ENCODE measurements at regions not wholly inside any gene's neighbourhood (a gene's known extent, or its start where the extent isn't known, plus 50 kb on each side); places are given as distances from the start of the nearest gene placed in this dataset.
A peak's percentile ranks its signal among the peaks of the same experiment; 100 is the strongest.
"Not testable (repeated sequence)": the region's sequence is repeated elsewhere in the genome, so short reads cannot be mapped to it uniquely, and the experiment has no call there.

DNA sequence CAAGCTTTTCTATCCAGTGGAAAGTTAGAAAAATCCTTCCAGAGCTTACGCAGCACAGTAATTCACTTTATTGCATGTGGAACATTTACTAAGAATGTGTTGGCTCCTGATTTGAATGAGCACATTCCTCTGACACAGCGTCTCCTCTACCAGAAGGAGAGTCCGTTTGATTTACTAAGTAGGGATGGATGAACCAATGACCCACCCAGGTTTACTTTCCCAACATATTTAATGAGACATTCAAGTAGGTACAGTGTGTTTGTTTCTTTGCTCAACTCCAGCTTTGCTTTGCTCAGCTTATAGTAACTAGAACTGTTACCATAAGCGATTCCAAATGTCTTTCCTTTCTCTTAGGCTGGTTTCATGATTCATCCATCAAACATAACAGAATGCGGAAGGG lies 161.7 kb downstream of the SMARCA1 start:
- Histone ChIP-seq H3K9me3 (no peaks in the 10 kb centered on the region), H3K4me3 (no peak overlapping the region), H3K27ac (no peak overlapping the region), H3K4me1 (ENCODE audit: control insufficient read depth in 1 of 2, low read depth in 2 of 2) (no peaks in the 10 kb centered on the region), H3K36me3 (no peaks in the 10 kb centered on the region), H3K27me3 (replicated peaks; ENCODE audit: insufficient read depth) (no peaks in the 10 kb centered on the region)
- DNase-seq (ENCODE audit: low spot score) (no peak), ATAC-seq (ENCODE audit: insufficient number of reproducible peaks, low FRiP score, low read depth) (no peak)
- TF ChIP-seq, protein P1, sequence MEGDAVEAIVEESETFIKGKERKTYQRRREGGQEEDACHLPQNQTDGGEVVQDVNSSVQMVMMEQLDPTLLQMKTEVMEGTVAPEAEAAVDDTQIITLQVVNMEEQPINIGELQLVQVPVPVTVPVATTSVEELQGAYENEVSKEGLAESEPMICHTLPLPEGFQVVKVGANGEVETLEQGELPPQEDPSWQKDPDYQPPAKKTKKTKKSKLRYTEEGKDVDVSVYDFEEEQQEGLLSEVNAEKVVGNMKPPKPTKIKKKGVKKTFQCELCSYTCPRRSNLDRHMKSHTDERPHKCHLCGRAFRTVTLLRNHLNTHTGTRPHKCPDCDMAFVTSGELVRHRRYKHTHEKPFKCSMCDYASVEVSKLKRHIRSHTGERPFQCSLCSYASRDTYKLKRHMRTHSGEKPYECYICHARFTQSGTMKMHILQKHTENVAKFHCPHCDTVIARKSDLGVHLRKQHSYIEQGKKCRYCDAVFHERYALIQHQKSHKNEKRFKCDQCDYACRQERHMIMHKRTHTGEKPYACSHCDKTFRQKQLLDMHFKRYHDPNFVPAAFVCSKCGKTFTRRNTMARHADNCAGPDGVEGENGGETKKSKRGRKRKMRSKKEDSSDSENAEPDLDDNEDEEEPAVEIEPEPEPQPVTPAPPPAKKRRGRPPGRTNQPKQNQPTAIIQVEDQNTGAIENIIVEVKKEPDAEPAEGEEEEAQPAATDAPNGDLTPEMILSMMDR (IDR thresholded peaks at IDR 0.05) = no peak

DNA sequence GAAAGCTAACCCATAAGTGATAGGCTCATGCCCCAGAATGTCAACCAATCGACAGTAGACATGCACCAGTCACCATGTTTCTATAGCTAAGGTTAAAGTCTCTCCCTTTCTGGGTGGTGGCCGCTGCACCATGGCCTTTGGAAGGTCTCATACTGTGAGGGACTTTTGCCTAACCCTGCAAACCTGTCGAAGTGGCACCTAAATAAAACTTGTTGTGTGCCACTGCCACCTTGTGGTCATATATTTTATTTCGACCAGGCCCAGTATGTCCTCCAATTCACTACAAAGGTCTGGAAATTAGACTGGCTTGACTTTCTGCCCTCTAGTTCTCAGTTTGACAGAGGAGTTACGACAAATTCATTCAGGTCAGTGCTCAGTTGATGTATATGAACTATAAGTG lies 163.1 kb downstream of the SMARCA1 start:
- Histone ChIP-seq H3K36me3 (no peaks in the 10 kb centered on the region), H3K27me3 (replicated peaks; ENCODE audit: insufficient read depth) (no peaks in the 10 kb centered on the region), H3K9me3 (no peaks in the 10 kb centered on the region), H3K4me1 (ENCODE audit: control insufficient read depth in 1 of 2, low read depth in 2 of 2) (no peaks in the 10 kb centered on the region), H3K4me3 (no peak overlapping the region), H3K27ac (no peak overlapping the region)
- DNase-seq (ENCODE audit: low spot score) (no peak), ATAC-seq (ENCODE audit: insufficient number of reproducible peaks, low FRiP score, low read depth) (no peak)
- TF ChIP-seq, protein P1 (IDR thresholded peaks at IDR 0.05) = peak; percentile 28

DNA sequence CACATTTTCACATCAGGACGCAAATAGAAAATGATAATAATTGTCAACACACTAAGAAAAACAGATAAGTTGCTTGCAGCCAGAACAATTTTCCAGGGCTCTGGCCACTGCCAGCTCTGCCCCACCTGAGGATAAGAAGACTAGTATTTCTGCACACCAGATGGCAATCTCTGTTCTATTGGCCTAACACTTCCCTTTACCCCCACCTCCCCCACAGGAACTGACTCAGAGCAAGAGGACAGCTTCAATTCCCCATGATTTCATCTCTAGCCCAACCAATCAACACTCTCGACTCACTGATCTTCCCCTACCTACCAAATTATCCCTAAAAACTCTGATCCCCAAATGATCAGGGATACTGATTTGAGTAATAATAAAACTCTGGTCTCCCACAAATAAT lies 164.0 kb downstream of the SMARCA1 start:
- H3K27ac ChIP-seq = no peak overlapping the region
- TF ChIP-seq, protein P1 (IDR thresholded peaks at IDR 0.05) = no peak
- ATAC-seq (ENCODE audit: insufficient number of reproducible peaks, low FRiP score, low read depth) (no peak), DNase-seq (ENCODE audit: low spot score) (no peak)
- no peaks in the 10 kb centered on the region for H3K9me3 ChIP-seq
- H3K27me3 ChIP-seq (replicated peaks; ENCODE audit: insufficient read depth) = no peaks in the 10 kb centered on the region
- H3K4me1 ChIP-seq (ENCODE audit: control insufficient read depth in 1 of 2, low read depth in 2 of 2) = no peaks in the 10 kb centered on the region
- no peaks in the 10 kb centered on the region for H3K36me3 ChIP-seq
- H3K4me3 ChIP-seq = no peak overlapping the region

DNA sequence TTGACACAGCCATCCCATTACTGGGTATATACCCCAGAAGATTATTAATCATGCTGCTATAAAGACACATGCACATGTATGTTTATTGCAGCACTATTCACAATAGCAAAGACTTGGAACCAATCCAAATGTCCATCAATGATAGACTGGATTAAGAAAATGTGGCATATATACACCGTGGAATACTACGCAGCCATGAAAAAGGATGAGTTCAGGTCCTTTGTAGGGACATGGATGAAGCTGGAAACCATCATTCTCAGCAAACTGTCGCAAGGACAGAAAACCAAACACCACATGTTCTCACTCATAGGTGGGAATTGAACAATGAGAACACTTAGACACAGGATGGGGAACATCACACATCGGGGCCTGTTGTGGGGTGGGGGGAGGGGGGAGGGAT lies 165.9 kb downstream of the SMARCA1 start:
- H3K27me3 ChIP-seq (replicated peaks; ENCODE audit: insufficient read depth); ATAC-seq (ENCODE audit: insufficient number of reproducible peaks, low FRiP score, low read depth); H3K36me3 ChIP-seq; H3K4me3 ChIP-seq; H3K9me3 ChIP-seq; DNase-seq (ENCODE audit: low spot score); H3K4me1 ChIP-seq (ENCODE audit: control insufficient read depth in 1 of 2, low read depth in 2 of 2); H3K27ac ChIP-seq: not testable (repeated sequence)

DNA sequence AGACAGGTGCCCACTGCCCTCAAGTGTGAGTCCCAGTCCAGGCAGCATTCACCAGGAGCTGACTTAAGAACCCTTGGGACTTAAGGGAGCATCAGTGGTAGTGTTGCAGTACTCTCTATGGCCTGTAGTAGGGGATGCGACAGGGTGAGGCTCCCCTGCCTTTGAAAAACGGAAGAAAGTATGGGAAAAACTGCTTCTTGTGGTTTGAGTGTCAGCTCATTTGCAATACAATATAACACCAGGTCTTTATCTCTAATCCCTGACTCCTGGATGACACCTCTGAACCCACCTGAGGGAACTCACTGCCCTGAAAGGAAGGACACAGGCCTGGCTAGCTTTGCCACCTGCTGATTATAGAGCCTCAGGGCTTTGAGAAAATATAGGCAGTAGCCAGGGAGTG lies 176.0 kb downstream of the SMARCA1 start:
- Histone ChIP-seq H3K36me3 (no peaks in the 10 kb centered on the region), H3K9me3 (no peaks in the 10 kb centered on the region), H3K4me1 (ENCODE audit: control insufficient read depth in 1 of 2, low read depth in 2 of 2) (no peaks in the 10 kb centered on the region), H3K27ac (no peak overlapping the region), H3K27me3 (replicated peaks; ENCODE audit: insufficient read depth) (no peaks in the 10 kb centered on the region), H3K4me3 (no peak overlapping the region)
- TF ChIP-seq, protein P1 (IDR thresholded peaks at IDR 0.05) = no peak
- DNase-seq (ENCODE audit: low spot score) (no peak), ATAC-seq (ENCODE audit: insufficient number of reproducible peaks, low FRiP score, low read depth) (no peak)

DNA sequence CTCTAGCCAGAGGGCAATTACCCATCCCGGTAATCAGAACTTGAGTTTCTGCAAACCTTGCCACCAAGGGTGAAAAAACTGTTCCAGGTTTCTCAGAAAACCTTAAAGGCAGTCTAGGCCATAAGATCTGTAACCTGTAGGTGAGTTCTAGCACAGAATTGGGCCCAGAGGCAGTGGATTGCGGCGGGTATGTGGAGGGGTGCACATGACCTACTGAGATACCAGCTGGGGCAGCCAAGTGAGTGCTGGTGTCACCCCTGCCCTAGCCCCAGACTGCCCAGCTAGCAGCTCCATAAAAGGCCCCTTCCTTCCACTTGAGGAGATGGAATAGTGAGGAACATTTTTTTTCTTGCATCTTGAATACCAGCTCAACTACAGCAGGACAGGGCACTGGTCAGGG lies 176.7 kb downstream of the SMARCA1 start:
- TF ChIP-seq, protein P1 (IDR thresholded peaks at IDR 0.05) = no peak
- no peak overlapping the region for H3K4me3 ChIP-seq
- DNase-seq (ENCODE audit: low spot score) (no peak), ATAC-seq (ENCODE audit: insufficient number of reproducible peaks, low FRiP score, low read depth) (no peak)
- no peaks in the 10 kb centered on the region for H3K27me3 ChIP-seq (replicated peaks; ENCODE audit: insufficient read depth)
- no peaks in the 10 kb centered on the region for H3K36me3 ChIP-seq
- H3K9me3 ChIP-seq = no peaks in the 10 kb centered on the region
- no peak overlapping the region for H3K27ac ChIP-seq
- H3K4me1 ChIP-seq (ENCODE audit: control insufficient read depth in 1 of 2, low read depth in 2 of 2) = no peaks in the 10 kb centered on the region

DNA sequence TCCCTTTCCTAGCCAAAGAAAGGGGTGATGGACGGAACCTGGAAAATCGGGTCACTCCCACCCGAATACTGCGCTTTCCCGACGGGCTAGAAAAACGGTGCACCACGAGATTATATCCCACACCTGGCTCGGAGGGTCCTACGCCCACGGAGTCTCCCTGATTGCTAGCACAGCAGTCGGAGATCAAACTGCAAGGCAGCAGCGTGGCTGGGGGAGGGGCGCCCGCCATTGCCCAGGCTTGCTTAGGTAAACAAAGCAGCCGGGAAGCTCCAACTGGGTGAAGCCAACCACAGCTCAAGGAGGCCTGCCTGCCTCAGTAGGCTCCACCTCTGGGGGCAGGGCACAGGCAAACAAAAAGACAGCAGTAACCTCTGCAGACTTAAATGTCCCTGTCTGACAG lies 186.0 kb downstream of the SMARCA1 start:
- not testable (repeated sequence) for H3K4me1 ChIP-seq (ENCODE audit: control insufficient read depth in 1 of 2, low read depth in 2 of 2); H3K27ac ChIP-seq; DNase-seq (ENCODE audit: low spot score); H3K27me3 ChIP-seq (replicated peaks; ENCODE audit: insufficient read depth); H3K4me3 ChIP-seq; H3K9me3 ChIP-seq; H3K36me3 ChIP-seq; ATAC-seq (ENCODE audit: insufficient number of reproducible peaks, low FRiP score, low read depth)
